IMR-90 (cell line): ENCODE measurements at regions not wholly inside any gene's neighbourhood (a gene's known extent, or its start where the extent isn't known, plus 50 kb on each side); places are given as distances from the start of the nearest gene placed in this dataset.

Experiments
- ATAC-seq: fragments of 200-7000 bp; cut with Tn5 transposase; 2 replicates; pipeline ENCODE4 v1.9.1; 2020; ENCODE audit warnings: low read depth, mild to moderate bottlenecking, moderate library complexity
- BruUV-seq: library from RNA; stranded (reverse); fragments of 400-500 nt; replicated peaks from 2 replicates; lab custom pipeline; 2021; lab: Mats Ljungman, UMichigan
- CTCF ChIA-PET: fragments of 300-600 bp; formaldehyde crosslinking; extraction: SDS; loops from one replicate; lab custom pipeline; 2021; ENCODE audit warnings: antibody characterized with exemption; lab: Yijun Ruan, JAX
- POLR2A ChIA-PET: fragments of 300-600 bp; sonication (Branson Sonifier 250); formaldehyde crosslinking; loops from one replicate; lab custom pipeline; 2022; ENCODE audit warnings: antibody characterized with exemption; ENCODE audit not compliant: unreplicated experiment; lab: Charles Lee
- DNase-seq: peaks from one replicate; pipeline ENCODE4 v3.0.0; 2013
- H2AFZ ChIP-seq: replicated peaks from 2 replicates; pipeline ENCODE3; 2013; ENCODE audit warnings: low read length, mild to moderate bottlenecking; ENCODE audit not compliant: poor library complexity
- H2AK5ac ChIP-seq: 2 replicates; pipeline ENCODE4 v1.6.1; 2013; ENCODE audit warnings: low read depth, low read length, inconsistent platforms
- H2AK9ac ChIP-seq: replicated peaks from 2 replicates; pipeline ENCODE3; 2013; ENCODE audit warnings: mild to moderate bottlenecking, low read depth, low read length, moderate library complexity; ENCODE audit not compliant: poor library complexity
- H2BK120ac ChIP-seq: 2 replicates; pipeline ENCODE4 v1.6.1; 2013; ENCODE audit warnings: low read depth, low read length, inconsistent platforms
- H2BK15ac ChIP-seq: 3 replicates; pipeline ENCODE4 v1.6.1; 2013; ENCODE audit warnings: low read depth, low read length, inconsistent platforms
- H2BK20ac ChIP-seq: 2 replicates; pipeline ENCODE4 v1.6.1; 2013; ENCODE audit warnings: low read depth, mild to moderate bottlenecking, inconsistent platforms, low read length, moderate library complexity
- H2BK5ac ChIP-seq: 2 replicates; pipeline ENCODE4 v1.6.1; 2013; ENCODE audit warnings: mild to moderate bottlenecking, low read depth, low read length, inconsistent platforms; ENCODE audit not compliant: poor library complexity, severe bottlenecking
- H3K14ac ChIP-seq: replicated peaks from 2 replicates; pipeline ENCODE4 v1.6.1; 2013; ENCODE audit warnings: low read depth, low read length, inconsistent platforms
- H3K18ac ChIP-seq: 2 replicates; pipeline ENCODE4 v1.6.1; 2013; ENCODE audit warnings: low read depth, low read length, control low read depth
- H3K23ac ChIP-seq: 2 replicates; pipeline ENCODE4 v1.6.1; 2013; ENCODE audit warnings: low read depth, low read length, inconsistent platforms
- H3K27ac ChIP-seq: 2 replicates; pipeline ENCODE4 v1.5.1; 2013; ENCODE audit warnings: mild to moderate bottlenecking, control low read depth, low read length; ENCODE audit not compliant: insufficient read depth
- H3K27me3 ChIP-seq: 2 replicates; pipeline ENCODE4 v1.6.1; 2013; ENCODE audit warnings: low read length; ENCODE audit not compliant: control insufficient read depth, insufficient read depth
- H3K36me3 ChIP-seq: 2 replicates; pipeline ENCODE4 v1.6.1; 2013; ENCODE audit warnings: low read length, mixed read lengths; ENCODE audit not compliant: control insufficient read depth, insufficient read depth
- H3K4ac ChIP-seq: 2 replicates; pipeline ENCODE4 v1.6.1; 2013; ENCODE audit warnings: low read depth, low read length, inconsistent platforms
- H3K4me1 ChIP-seq: 2 replicates; pipeline ENCODE4 v1.6.1; 2013; ENCODE audit warnings: low read length, mixed read lengths; ENCODE audit not compliant: control insufficient read depth, insufficient read depth
- H3K4me2 ChIP-seq: 2 replicates; pipeline ENCODE4 v1.6.1; 2013; ENCODE audit warnings: low read depth, mild to moderate bottlenecking, control low read depth, low read length, moderate library complexity
- H3K4me3 ChIP-seq: 2 replicates; pipeline ENCODE4 v1.5.1; 2013; ENCODE audit warnings: low read depth, mild to moderate bottlenecking, control low read depth, low read length, moderate library complexity; ENCODE audit not compliant: insufficient read depth
- H3K56ac ChIP-seq: 2 replicates; pipeline ENCODE4 v1.6.1; 2013; ENCODE audit warnings: low read length, inconsistent platforms; ENCODE audit not compliant: insufficient read depth; ENCODE audit errors: extremely low read depth
- H3K79me1 ChIP-seq, 2 experiments: 2 replicates each; pipeline ENCODE4 v1.6.1; 2013; ENCODE audit warnings: low read length in 2 of 2, inconsistent platforms in 1 of 2, low read depth in 1 of 2
- H3K9ac ChIP-seq: 2 replicates; pipeline ENCODE4 v1.6.1; 2013; ENCODE audit warnings: low read depth, low read length, control low read depth
- H3K9me1 ChIP-seq: 2 replicates; pipeline ENCODE4 v1.6.1; 2013; ENCODE audit warnings: low read length, inconsistent platforms; ENCODE audit not compliant: insufficient read depth
- H3K9me3 ChIP-seq: 2 replicates; pipeline ENCODE4 v1.6.1; 2013; ENCODE audit warnings: low read length; ENCODE audit not compliant: control insufficient read depth, insufficient read depth
- H4K20me1 ChIP-seq: 2 replicates; pipeline ENCODE4 v1.6.1; 2013; ENCODE audit warnings: low read length, inconsistent platforms; ENCODE audit not compliant: insufficient read depth
- H4K5ac ChIP-seq: 2 replicates; pipeline ENCODE4 v1.6.1; 2013; ENCODE audit warnings: mild to moderate bottlenecking, low read depth, low read length, control low read depth
- H4K8ac ChIP-seq, 2 experiments: 2 replicates each; pipeline ENCODE4 v1.6.1; 2013; ENCODE audit warnings: low read depth in 2 of 2, low read length in 2 of 2, control low read depth in 1 of 2, inconsistent platforms in 1 of 2
- H4K91ac ChIP-seq: 2 replicates; pipeline ENCODE4 v1.6.1; 2013; ENCODE audit warnings: low read depth, low read length, inconsistent platforms; ENCODE audit not compliant: insufficient read depth
- BHLHE40 ChIP-seq: fragments of 150-350 bp; IDR thresholded peaks from 2 replicates; pipeline ENCODE4 v1.6.1; 2016; ENCODE audit warnings: mild to moderate bottlenecking, low read depth, low read length
- CEBPB ChIP-seq: IDR thresholded peaks from 2 replicates; pipeline ENCODE4 v1.6.1; 2012; ENCODE audit warnings: low read depth, low read length, improper control_type of control experiment
- CHD1 ChIP-seq: IDR thresholded peaks from 2 replicates; pipeline ENCODE4 v1.6.1; 2012; ENCODE audit warnings: low read depth, low read length, improper control_type of control experiment
- FOS ChIP-seq: fragments of 150-350 bp; IDR thresholded peaks from 2 replicates; pipeline ENCODE4 v1.6.1; 2016; ENCODE audit warnings: low read depth, low read length
- MAFK ChIP-seq: IDR thresholded peaks from 2 replicates; pipeline ENCODE4 v1.6.1; 2012; ENCODE audit warnings: low read depth, low read length, improper control_type of control experiment
- MAZ ChIP-seq: IDR thresholded peaks from 2 replicates; pipeline ENCODE4 v1.6.1; 2012; ENCODE audit warnings: low read depth, mild to moderate bottlenecking, low read length, improper control_type of control experiment, moderate library complexity, borderline replicate concordance
- MXI1 ChIP-seq: IDR thresholded peaks from 2 replicates; pipeline ENCODE4 v1.6.1; 2012; ENCODE audit warnings: low read depth, mild to moderate bottlenecking, low read length, moderate library complexity, borderline replicate concordance
- NFE2L2 ChIP-seq: fragments of 150-350 bp; IDR thresholded peaks from 2 replicates; pipeline ENCODE4 v1.6.1; 2016; ENCODE audit warnings: low read depth, mild to moderate bottlenecking, low read length
- POLR2A ChIP-seq: IDR thresholded peaks from 2 replicates; pipeline ENCODE4 v1.6.1; 2012; ENCODE audit warnings: mild to moderate bottlenecking, low read depth, low read length
- RAD21 ChIP-seq: IDR thresholded peaks from 2 replicates; pipeline ENCODE4 v1.6.1; 2012; ENCODE audit warnings: low read length, improper control_type of control experiment
- RCOR1 ChIP-seq: IDR thresholded peaks from 2 replicates; pipeline ENCODE4 v1.6.1; 2012; ENCODE audit warnings: mild to moderate bottlenecking, low read length, improper control_type of control experiment; ENCODE audit not compliant: insufficient replicate concordance
- RFX5 ChIP-seq: IDR thresholded peaks from 2 replicates; pipeline ENCODE4 v1.8.0; 2012; ENCODE audit warnings: low read depth, mild to moderate bottlenecking, low read length, moderate library complexity
- SMC3 ChIP-seq: fragments of 150-350 bp; IDR thresholded peaks from 2 replicates; pipeline ENCODE4 v1.6.1; 2016; ENCODE audit warnings: low read depth, mild to moderate bottlenecking, antibody characterized with exemption, low read length, moderate library complexity
- WGBS, 2 experiments: methylation state at CpG; one replicate each; pipeline versions ENCODE4 v1.1.5 to v1.1.7; 2013; ENCODE audit warnings: missing lambda C conversion rate in 2 of 2; ENCODE audit not compliant: insufficient read length in 1 of 2; ENCODE audit errors: extremely low coverage in 2 of 2; 5-methylcytosine and 5-hydroxymethylcytosine counted together
- dilution Hi-C: fragments of 300-500 bp; cut with HindIII; formaldehyde crosslinking; loops from one replicate; pipeline ENCODE4 v1.14.3; 2018; ENCODE audit warnings: low sequenced_read_pairs; ENCODE audit not compliant: unreplicated experiment
- in situ Hi-C: fragments of 300-500 bp; cut with MboI; formaldehyde crosslinking; loops from 3 replicates; pipeline ENCODE4 v1.14.3; 2019; ENCODE audit warnings: low sequenced_read_pairs, inconsistent platforms, mixed read lengths
- intact Hi-C: fragments of 100-400 bp; cut with micrococcal nuclease; formaldehyde crosslinking; loops from 2 replicates; pipeline ENCODE4 v1.10.0; 2022
- TF ChIP-seq, protein P1 (sequence below): conservative IDR thresholded peaks from 2 replicates; pipeline ENCODE4 v1.5.1; 2012; ENCODE audit warnings: mild to moderate bottlenecking, low read depth, low read length, improper control_type of control experiment
- TF ChIP-seq, protein P2 (sequence below): fragments of 150-350 bp; IDR thresholded peaks from 2 replicates; pipeline ENCODE4 v1.6.1; 2017; ENCODE audit warnings: mild to moderate bottlenecking, antibody characterized with exemption, low read length, low read depth
- TF ChIP-seq, protein P3 (sequence below): fragments of 150-350 bp; IDR thresholded peaks from 2 replicates; pipeline ENCODE4 v1.6.1; 2016; ENCODE audit warnings: low read depth, mild to moderate bottlenecking, low read length, moderate library complexity, borderline replicate concordance

DNA sequence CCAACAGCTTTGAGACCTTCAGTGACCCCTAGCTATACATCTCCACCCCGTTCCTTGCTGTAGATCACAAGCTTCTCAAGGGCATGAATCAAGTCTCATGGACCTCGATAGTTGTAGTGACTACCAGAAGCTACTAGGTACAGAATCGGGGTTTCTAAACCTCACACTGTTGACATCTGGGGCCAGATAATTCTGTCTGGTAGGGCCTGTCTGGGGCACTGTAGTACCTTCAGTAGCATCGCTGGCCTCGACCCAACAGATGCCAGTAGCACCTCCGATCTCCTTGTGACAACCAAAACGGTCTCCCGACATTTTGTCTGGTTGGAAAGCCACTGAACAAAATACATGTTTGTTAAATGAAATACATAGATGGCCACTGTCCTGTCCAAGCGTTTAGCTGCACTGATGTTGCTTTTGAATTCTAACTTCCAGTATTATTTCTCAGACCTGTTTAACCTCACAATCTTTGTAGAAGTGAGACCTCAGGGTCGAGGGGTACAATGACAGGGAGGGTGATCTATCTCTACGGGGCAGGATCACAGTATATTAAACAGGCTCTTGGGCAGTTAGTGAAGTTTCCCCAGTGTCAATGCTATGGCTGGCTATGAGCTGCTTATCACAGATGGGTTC is 262.5 kb upstream of the IGF1R start:
- H3K9ac ChIP-seq = no peak overlapping the region
- ChIA-PET CTCF (no interaction called here), POLR2A (no interaction called here)
- 60% methylated on average over 1 of the region's 11 CpGs; no CpG with 5 or more reads in 1 of the 2 experiments for WGBS, 2 experiments
- TF ChIP-seq, protein P1, sequence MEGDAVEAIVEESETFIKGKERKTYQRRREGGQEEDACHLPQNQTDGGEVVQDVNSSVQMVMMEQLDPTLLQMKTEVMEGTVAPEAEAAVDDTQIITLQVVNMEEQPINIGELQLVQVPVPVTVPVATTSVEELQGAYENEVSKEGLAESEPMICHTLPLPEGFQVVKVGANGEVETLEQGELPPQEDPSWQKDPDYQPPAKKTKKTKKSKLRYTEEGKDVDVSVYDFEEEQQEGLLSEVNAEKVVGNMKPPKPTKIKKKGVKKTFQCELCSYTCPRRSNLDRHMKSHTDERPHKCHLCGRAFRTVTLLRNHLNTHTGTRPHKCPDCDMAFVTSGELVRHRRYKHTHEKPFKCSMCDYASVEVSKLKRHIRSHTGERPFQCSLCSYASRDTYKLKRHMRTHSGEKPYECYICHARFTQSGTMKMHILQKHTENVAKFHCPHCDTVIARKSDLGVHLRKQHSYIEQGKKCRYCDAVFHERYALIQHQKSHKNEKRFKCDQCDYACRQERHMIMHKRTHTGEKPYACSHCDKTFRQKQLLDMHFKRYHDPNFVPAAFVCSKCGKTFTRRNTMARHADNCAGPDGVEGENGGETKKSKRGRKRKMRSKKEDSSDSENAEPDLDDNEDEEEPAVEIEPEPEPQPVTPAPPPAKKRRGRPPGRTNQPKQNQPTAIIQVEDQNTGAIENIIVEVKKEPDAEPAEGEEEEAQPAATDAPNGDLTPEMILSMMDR = no peak
- no peak for TF ChIP-seq RAD21
- TF ChIP-seq MAZ = no peak
- no peak for TF ChIP-seq CEBPB
- TF ChIP-seq MXI1 = no peak
- TF ChIP-seq FOS = no peak
- TF ChIP-seq SMC3 = no peak
- TF ChIP-seq, protein P2, sequence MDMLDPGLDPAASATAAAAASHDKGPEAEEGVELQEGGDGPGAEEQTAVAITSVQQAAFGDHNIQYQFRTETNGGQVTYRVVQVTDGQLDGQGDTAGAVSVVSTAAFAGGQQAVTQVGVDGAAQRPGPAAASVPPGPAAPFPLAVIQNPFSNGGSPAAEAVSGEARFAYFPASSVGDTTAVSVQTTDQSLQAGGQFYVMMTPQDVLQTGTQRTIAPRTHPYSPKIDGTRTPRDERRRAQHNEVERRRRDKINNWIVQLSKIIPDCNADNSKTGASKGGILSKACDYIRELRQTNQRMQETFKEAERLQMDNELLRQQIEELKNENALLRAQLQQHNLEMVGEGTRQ = no peak
- no peak for TF ChIP-seq RCOR1
- no peak for TF ChIP-seq CHD1
- no peak for TF ChIP-seq BHLHE40
- no peak for TF ChIP-seq NFE2L2
- TF ChIP-seq MAFK = no peak
- no peak for TF ChIP-seq RFX5
- no peak for TF ChIP-seq POLR2A
- TF ChIP-seq, protein P3, sequence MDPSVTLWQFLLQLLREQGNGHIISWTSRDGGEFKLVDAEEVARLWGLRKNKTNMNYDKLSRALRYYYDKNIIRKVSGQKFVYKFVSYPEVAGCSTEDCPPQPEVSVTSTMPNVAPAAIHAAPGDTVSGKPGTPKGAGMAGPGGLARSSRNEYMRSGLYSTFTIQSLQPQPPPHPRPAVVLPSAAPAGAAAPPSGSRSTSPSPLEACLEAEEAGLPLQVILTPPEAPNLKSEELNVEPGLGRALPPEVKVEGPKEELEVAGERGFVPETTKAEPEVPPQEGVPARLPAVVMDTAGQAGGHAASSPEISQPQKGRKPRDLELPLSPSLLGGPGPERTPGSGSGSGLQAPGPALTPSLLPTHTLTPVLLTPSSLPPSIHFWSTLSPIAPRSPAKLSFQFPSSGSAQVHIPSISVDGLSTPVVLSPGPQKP = no peak
- H2AK5ac ChIP-seq = no peak overlapping the region
- no peak overlapping the region for H2BK15ac ChIP-seq
- intact Hi-C loops = no loop called here
- dilution Hi-C loops = no loop called here
- H3K18ac ChIP-seq = no peak overlapping the region
- H3K27ac ChIP-seq = no peak overlapping the region
- no peak overlapping the region for H4K5ac ChIP-seq
- no peaks in the 10 kb centered on the region for H3K27me3 ChIP-seq
- H3K4me1 ChIP-seq = no peaks in the 10 kb centered on the region
- H4K20me1 ChIP-seq = no peaks in the 10 kb centered on the region
- no peak overlapping the region for H2BK20ac ChIP-seq
- H3K79me1 ChIP-seq = no peaks in the 10 kb centered on the region
- ATAC-seq (no peak), DNase-seq (no peak)
- no peak overlapping the region for H2BK120ac ChIP-seq
- no peaks in the 10 kb centered on the region; the same call in 1 of the 2 replicates for H3K9me3 ChIP-seq
- H2AK9ac ChIP-seq = no peak overlapping the region
- no peak overlapping the region for H3K4me2 ChIP-seq
- no TSS peak for BruUV-seq
- no peak overlapping the region for H3K14ac ChIP-seq
- H3K56ac ChIP-seq = no peak overlapping the region
- in situ Hi-C loops = no loop called here
- H2BK5ac ChIP-seq = no peak overlapping the region
- no peaks in the 10 kb centered on the region for H3K36me3 ChIP-seq
- H4K91ac ChIP-seq = no peak overlapping the region
- no peak overlapping the region for H3K4ac ChIP-seq
- no peaks in the 10 kb centered on the region for H3K9me1 ChIP-seq
- no peak overlapping the region for H3K23ac ChIP-seq
- H3K4me3 ChIP-seq = no peak overlapping the region
- no peak overlapping the region for H2AFZ ChIP-seq
- H4K8ac ChIP-seq = no peak overlapping the region
